ENCODE measurements at regions not wholly inside any gene's neighbourhood (a gene's known extent, or its start where the extent isn't known, plus 50 kb on each side); places are given as distances from the start of the nearest gene placed in this dataset.

- H3K4me3 ChIP-seq, result no peak overlapping the region
- DNase-seq, result no peak
- no peaks in the 10 kb centered on the region for H3K4me1 ChIP-seq
- peaks cover 0 to 7% (median under 1%) of the 10 kb centered on the region in 8 donors for H3K9me3 ChIP-seq
- WGBS, 5 donors, result 87 to 96% (median 91%) methylated on average over 1 of the region's 1 CpG
- TF ChIP-seq CTCF (IDR thresholded peaks at IDR 0.05 in 8 of 11, conservative IDR thresholded peaks at IDR 0.05 in 3 of 11), result no peak
- no peak for TF ChIP-seq POLR2AphosphoS5 (IDR thresholded peaks at IDR 0.05)
- TF ChIP-seq POLR2A (IDR thresholded peaks at IDR 0.05), result no peak
- H3K36me3 ChIP-seq, result no peaks in the 10 kb centered on the region
- H3K27me3 ChIP-seq (replicated peaks in 1 of 7), result no peaks in the 10 kb centered on the region
- H3K27ac ChIP-seq, result no peak overlapping the region
- intact Hi-C loops (cut with DNase I; ENCODE audit: low total_unique reads), result no loop called here
Observed at GRCh38 chr1:106780806-106781569, 275.5 kb upstream of the PRMT6 start.

- intact Hi-C loops (cut with DNase I; ENCODE audit: low total_unique reads), result no loop called here
Observed at GRCh38 chr1:106785176-106785575, 271.3 kb upstream of the PRMT6 start.

GRCh38 chr1:106787520-106787919 lies 269.0 kb upstream of the PRMT6 start:
- H3K36me3 ChIP-seq, result no peaks in the 10 kb centered on the region
- DNase-seq, result no peak
- WGBS, 5 donors, result 64 to 79% (median 71%) methylated on average over 3 of the region's 3 CpGs
- intact Hi-C loops (cut with DNase I; ENCODE audit: low total_unique reads), result no loop called here
- no peak overlapping the region for H3K27ac ChIP-seq
- H3K9me3 ChIP-seq, result no peaks in the 10 kb centered on the region
- H3K4me3 ChIP-seq, result no peak overlapping the region
- H3K4me1 ChIP-seq, result no peaks in the 10 kb centered on the region
- no peaks in the 10 kb centered on the region for H3K27me3 ChIP-seq (replicated peaks in 1 of 7)
- TF ChIP-seq POLR2AphosphoS5 (IDR thresholded peaks at IDR 0.05) (no peak), POLR2A (IDR thresholded peaks at IDR 0.05) (no peak), CTCF (IDR thresholded peaks at IDR 0.05 in 8 of 11, conservative IDR thresholded peaks at IDR 0.05 in 3 of 11) (no peak)

More at GRCh38 chr1:106785176-106785575, 271.3 kb upstream of the PRMT6 start:
- H3K27me3 ChIP-seq (replicated peaks in 1 of 7), result no peaks in the 10 kb centered on the region
- no peak for DNase-seq
- H3K4me1 ChIP-seq, result no peaks in the 10 kb centered on the region
- H3K27ac ChIP-seq, result no peak overlapping the region
- no peaks in the 10 kb centered on the region for H3K9me3 ChIP-seq
- no peak overlapping the region for H3K4me3 ChIP-seq
- no peaks in the 10 kb centered on the region for H3K36me3 ChIP-seq
- no peak for TF ChIP-seq POLR2AphosphoS5 (IDR thresholded peaks at IDR 0.05)
- no peak for TF ChIP-seq POLR2A (IDR thresholded peaks at IDR 0.05)
- no peak for TF ChIP-seq CTCF (IDR thresholded peaks at IDR 0.05 in 8 of 11, conservative IDR thresholded peaks at IDR 0.05 in 3 of 11)

- Histone ChIP-seq H3K4me1 (no peaks in the 10 kb centered on the region), H3K27ac (no peak overlapping the region), H3K4me3 (no peak overlapping the region), H3K27me3 (replicated peaks in 1 of 7) (no peaks in the 10 kb centered on the region), H3K9me3 (no peaks in the 10 kb centered on the region), H3K36me3 (no peaks in the 10 kb centered on the region)
- no peak for DNase-seq
- 72 to 85% (median 80%) methylated on average over 2 of the region's 2 CpGs for WGBS, 5 donors
- intact Hi-C loops (cut with DNase I; ENCODE audit: low total_unique reads), result no loop called here
- TF ChIP-seq POLR2A (IDR thresholded peaks at IDR 0.05) (no peak), CTCF (IDR thresholded peaks at IDR 0.05 in 8 of 11, conservative IDR thresholded peaks at IDR 0.05 in 3 of 11) (no peak), POLR2AphosphoS5 (IDR thresholded peaks at IDR 0.05) (no peak)
Observed at GRCh38 chr1:106789686-106790085, 266.8 kb upstream of the PRMT6 start.
